HFFc6 (cell line): ENCODE measurements at regions not wholly inside any gene's neighbourhood (a gene's known extent, or its start where the extent isn't known, plus 50 kb on each side); places are given as distances from the start of the nearest gene placed in this dataset.

ENCODE experiments used
- DNase-seq: peaks from one replicate; pipeline ENCODE4 v3.0.0-alpha.2; 2018
- H3K27ac Mint-ChIP-seq: 2 replicates; pipeline ENCODE4 v1.8.0; 2020; ENCODE audit warnings: mild to moderate bottlenecking, mixed read lengths
- H3K27me3 Mint-ChIP-seq: 2 replicates; pipeline ENCODE4 v1.8.0; 2021; ENCODE audit warnings: mild to moderate bottlenecking, moderate library complexity, mixed read lengths; ENCODE audit not compliant: insufficient read depth
- H3K36me3 Mint-ChIP-seq: 2 replicates; pipeline ENCODE4 v1.8.0; 2021; ENCODE audit warnings: low read depth, mixed read lengths
- H3K4me1 Mint-ChIP-seq: 2 replicates; pipeline ENCODE4 v1.8.0; 2020; ENCODE audit warnings: low read depth, mixed read lengths
- H3K4me3 Mint-ChIP-seq: 2 replicates; pipeline ENCODE4 v1.8.0; 2020; ENCODE audit warnings: mild to moderate bottlenecking, moderate library complexity, mixed read lengths
- H3K9me3 Mint-ChIP-seq: 2 replicates; pipeline ENCODE4 v1.8.0; 2020; ENCODE audit warnings: mild to moderate bottlenecking, mixed read lengths
- CTCF ChIP-seq: fragments of 200-600 bp; sonication (generic); IDR thresholded peaks from 2 replicates; pipeline ENCODE4 v1.5.0; 2021; ENCODE audit warnings: antibody characterized with exemption, mild to moderate bottlenecking

- Mint-ChIP-seq H3K4me1 (no peaks in the 10 kb centered on the region), H3K27ac (no peak overlapping the region), H3K36me3 (no peaks in the 10 kb centered on the region), H3K27me3 (peaks cover 3% of the 10 kb centered on the region), H3K9me3 (no peaks in the 10 kb centered on the region), H3K4me3 (no peak overlapping the region)
- no peak for TF ChIP-seq CTCF
- DNase-seq = no peak
Measured at GRCh38 chr10:90984898-90985297, 64.0 kb upstream of the ANKRD1 start.

- Mint-ChIP-seq H3K4me1 (no peaks in the 10 kb centered on the region), H3K36me3 (no peaks in the 10 kb centered on the region), H3K27ac (no peak overlapping the region), H3K4me3 (no peak overlapping the region), H3K27me3 (peaks cover 3% of the 10 kb centered on the region), H3K9me3 (no peaks in the 10 kb centered on the region)
- no peak for TF ChIP-seq CTCF
- DNase-seq = no peak
Measured at GRCh38 chr10:90985321-90985933, 64.5 kb upstream of the ANKRD1 start.

- H3K4me3 Mint-ChIP-seq = no peak overlapping the region
- H3K9me3 Mint-ChIP-seq = no peaks in the 10 kb centered on the region
- H3K27ac Mint-ChIP-seq = no peak overlapping the region
- no peaks in the 10 kb centered on the region for H3K36me3 Mint-ChIP-seq
- no peaks in the 10 kb centered on the region for H3K4me1 Mint-ChIP-seq
- DNase-seq = no peak
- TF ChIP-seq CTCF = no peak
- H3K27me3 Mint-ChIP-seq = peaks cover 3% of the 10 kb centered on the region; the same call in 1 of the 2 replicates
Measured at GRCh38 chr10:90986136-90986760, 65.4 kb upstream of the ANKRD1 start.

GRCh38 chr10:90986870-90987269 lies 66.0 kb upstream of the ANKRD1 start:
- Mint-ChIP-seq H3K9me3 (no peaks in the 10 kb centered on the region), H3K4me3 (no peak overlapping the region), H3K4me1 (no peaks in the 10 kb centered on the region), H3K27ac (no peak overlapping the region), H3K36me3 (no peaks in the 10 kb centered on the region), H3K27me3 (peaks cover 3% of the 10 kb centered on the region; the same call in 1 of the 2 replicates)
- no peak for TF ChIP-seq CTCF
- no peak for DNase-seq

GRCh38 chr10:90987383-90987782 lies 66.5 kb upstream of the ANKRD1 start:
- Mint-ChIP-seq H3K27ac (no peak overlapping the region), H3K9me3 (no peaks in the 10 kb centered on the region), H3K4me3 (no peak overlapping the region)

More at GRCh38 chr10:90987383-90987782, 66.5 kb upstream of the ANKRD1 start:
- DNase-seq = no peak
- Mint-ChIP-seq H3K27me3 (peaks cover 3% of the 10 kb centered on the region; the same call in 1 of the 2 replicates), H3K36me3 (no peaks in the 10 kb centered on the region), H3K4me1 (no peaks in the 10 kb centered on the region)
- TF ChIP-seq CTCF = no peak
